ENCODE measurements at regions not wholly inside any gene's neighbourhood (a gene's known extent, or its start where the extent isn't known, plus 50 kb on each side); places are given as distances from the start of the nearest gene placed in this dataset.
"Not testable (repeated sequence)": the region's sequence is repeated elsewhere in the genome, so short reads cannot be mapped to it uniquely, and the experiment has no call there.

DNA sequence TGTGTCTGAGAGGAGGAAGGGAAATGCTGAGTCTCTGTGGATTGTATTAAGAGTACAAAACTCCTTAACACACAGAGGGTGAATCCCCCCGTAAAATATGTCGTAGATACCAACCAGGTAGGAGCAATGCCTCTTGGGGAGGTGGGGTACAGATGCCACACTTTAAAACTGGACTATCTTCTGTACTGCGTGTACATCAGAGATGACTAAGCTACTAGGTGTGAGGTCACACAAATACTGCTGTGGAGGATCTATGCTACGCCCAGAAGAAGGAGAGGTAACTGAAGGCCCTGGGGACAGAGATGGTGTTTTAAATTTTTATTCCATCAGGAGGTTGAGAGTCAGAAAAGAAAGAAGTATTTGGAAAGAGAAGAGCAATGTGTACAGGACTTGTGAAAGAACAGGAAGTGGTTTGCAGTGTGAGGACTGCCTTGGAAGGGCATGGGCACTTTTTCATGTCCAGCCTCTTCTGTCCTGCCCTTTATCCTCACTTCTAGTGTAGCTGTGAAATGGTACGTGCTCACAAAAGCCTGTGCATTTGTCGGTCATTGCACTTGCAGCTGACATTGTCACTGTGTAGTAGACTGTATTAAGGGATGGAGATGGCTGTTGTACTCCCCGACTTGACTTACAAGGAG is 287.8 kb upstream of the CHRM3 start:
- no peak for DNase-seq

DNA sequence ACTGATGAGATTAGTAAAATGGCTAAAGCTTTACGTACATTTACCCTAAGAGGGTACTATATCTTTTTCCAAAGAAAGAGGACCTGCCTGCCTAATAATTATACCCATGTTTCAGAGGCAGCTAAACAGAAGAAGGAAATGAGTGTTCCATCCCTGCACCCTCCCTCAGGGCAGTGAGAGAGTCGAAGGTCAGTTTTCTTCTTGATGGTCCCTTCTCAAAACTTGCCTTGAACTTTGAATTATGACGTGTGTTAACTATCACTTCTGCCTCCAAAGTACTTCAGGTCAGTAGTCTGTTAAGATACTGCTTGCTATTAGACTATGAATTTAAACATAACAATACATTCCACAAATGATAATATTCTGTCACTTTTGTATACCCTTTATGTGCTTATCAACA is 294.8 kb upstream of the CHRM3 start:
- no peak for DNase-seq

DNA sequence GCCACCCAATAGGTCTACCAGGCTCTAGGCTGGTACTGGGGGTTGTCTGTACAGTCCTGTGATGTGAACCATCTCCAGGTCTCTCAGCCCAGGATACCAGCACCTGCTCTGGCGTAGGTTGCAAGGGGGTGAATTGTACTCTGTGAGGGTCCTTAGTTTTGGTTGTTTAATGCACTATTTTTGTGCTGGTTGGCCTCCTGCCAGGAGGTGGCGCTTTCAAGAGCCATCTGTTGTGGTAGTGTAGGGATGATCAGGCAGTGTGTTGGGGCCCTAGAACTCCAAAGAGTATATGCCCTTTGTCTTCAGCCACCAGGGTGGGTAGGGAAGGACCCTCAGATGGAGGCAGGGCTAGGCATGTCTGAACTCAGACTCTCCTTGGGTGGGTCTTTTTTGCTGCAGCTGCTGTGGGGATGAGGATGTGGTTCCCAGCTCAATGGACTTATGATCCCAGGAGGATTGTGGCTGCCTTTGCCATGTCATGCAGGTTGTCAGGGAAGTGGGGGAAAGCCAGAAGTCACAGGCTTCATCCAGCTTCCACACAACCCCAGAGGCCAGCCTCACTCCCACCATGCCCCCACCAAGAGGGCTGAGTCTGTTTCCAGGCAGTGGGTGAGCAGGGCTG is 301.8 kb upstream of the CHRM3 start:
- no peak for DNase-seq

DNA sequence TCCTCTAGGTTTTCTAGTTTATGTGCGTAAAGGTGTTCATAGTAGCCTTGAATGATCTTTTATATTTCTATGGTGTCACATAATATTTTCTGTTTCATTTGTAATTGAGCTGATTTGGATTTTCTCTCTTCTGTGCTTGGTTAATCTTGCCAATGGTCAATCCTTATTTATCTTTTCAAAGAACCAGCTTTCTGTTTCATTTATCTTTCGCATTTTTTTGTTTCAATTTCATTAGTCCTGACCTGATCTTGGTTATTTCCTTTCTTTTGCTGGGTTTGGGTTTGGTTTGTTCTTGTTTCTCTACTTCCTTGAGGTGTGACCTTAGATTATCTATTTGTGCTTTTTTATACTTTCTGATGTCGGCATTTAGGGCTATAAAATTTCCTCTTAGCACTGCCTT is 304.4 kb upstream of the CHRM3 start:
- DNase-seq: not testable (repeated sequence)

DNA sequence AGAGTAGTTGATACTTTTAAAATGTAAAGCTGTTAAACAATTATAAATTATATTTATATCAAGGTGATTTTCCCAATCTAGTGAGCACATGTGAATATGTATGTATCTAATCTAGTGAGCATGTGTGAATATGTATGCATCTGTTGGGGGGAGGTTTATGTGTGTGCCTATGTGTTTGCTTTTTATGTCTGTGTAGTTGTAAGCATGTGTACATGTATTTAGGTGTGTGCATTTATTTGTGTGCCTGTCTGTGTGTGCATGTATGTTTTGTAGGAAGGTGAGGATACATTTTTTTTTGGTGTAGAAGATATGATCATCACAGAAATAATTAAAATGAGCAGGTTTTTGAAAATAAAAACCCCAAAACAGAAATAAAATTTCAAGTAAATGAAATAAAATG is 318.9 kb upstream of the CHRM3 start:
- DNase-seq: no peak

DNA sequence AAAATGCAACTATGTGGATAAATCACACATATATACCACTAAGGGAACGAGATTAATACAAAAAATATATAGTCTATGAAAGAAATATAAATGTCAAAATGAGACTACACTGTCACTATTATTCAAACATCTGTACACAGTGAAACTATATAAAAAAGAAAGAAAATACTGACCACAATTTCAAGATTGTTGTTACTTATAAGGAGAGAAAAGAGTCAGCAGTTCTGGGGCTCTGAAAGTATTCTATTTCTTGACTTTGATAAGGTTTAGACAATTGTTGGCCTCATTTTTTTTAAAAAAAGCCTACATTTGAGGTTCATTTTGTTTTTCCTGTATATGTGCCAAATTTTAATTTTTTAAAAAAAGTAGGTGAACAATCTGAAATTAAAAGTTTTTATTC is 319.3 kb upstream of the CHRM3 start:
- DNase-seq: no peak

DNA sequence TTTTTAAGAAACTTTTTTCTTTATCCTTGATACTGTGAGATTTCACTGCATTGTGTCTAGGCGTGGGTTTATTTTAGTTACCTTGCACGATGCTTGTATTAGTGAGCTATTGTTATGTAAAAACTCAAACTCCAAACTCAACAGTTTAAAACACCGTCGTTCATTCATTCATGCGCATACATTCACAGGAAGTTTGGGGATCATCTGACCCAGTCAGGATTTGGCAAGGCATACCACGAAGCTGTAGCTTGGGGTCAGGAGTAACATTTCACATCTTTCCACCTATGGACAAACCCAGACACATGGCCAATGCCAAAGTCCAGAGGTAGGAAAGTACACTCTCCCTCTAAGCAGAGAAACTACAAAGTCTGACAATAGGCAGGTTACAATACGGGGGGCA is 324.6 kb upstream of the CHRM3 start:
- no peak for DNase-seq

DNA sequence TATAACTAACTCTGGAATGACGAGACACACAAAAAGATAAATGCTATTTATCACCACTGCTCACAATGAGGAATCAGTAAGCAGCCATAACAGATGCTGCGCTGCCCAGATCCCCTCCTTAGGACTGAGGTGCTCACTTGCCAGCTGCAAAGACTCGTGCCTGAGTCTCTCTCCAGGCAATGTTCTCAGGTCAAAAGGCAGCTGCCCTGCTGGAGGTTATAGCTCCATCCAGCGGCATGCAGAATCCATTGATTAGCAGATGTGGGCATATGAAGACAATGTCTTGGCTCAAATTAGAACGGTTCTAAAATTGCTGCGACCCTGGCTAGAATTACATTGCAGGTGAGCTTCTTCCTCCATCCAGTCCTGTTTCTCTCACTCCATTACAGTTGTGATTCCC is 328.2 kb upstream of the CHRM3 start:
- no peak for DNase-seq

DNA sequence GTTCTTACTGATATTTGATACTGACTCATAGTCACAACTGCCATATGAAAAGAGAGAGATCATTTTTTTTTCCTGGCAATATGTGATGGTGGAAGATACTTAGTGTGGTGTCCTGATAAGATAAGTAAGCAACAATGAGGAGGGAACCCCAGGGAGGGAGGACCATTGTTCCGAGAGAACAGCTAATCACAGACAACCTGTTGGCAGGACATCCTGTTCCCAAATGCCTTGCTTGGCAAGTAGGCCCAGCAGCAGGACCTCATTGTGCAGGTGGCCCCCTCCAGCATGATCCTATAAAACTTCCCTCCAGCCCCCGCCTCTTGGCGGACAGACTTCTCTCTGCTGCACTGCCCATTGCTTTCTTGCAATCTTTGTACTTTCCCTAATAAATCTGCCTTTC is 329.4 kb upstream of the CHRM3 start:
- no peak for DNase-seq

DNA sequence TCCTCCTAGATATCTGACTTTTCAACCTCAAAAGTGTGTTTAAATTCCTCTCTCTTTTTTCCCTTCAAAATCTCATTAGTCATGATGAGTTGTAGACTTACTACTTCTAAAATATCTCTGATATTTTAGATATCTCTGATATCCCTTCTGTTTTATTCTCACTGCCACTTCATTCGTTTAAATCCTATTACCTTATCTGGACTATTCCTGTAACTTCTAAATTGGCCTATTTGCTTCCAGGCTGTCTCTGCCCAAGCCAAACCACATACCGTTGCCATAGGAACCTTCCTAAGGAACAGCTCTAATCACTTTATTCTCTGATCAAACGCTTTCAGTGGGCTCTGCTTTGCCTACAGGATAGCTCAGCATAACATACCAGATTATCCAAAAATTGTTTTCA is 333.1 kb upstream of the CHRM3 start:
- DNase-seq: no peak

DNA sequence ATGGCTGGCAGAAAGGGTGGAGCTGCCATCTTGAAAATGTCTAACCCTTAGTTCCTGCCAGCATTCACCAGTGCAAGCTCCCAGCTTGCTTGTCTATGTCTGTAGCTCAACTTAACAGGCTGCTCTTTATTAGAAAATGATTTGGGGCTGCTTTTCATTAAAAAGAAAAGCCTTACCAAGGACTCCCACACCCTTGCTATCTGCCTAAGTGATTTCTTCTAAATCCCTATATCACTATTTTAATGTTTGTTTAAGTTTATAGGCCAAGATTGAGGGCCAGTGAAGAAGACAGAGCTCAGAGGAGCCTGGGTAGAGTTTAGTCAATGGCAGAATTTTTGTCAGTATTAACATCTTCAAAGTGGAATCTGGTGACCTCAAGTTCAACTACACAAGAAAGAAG is 336.8 kb upstream of the CHRM3 start:
- DNase-seq: no peak

DNA sequence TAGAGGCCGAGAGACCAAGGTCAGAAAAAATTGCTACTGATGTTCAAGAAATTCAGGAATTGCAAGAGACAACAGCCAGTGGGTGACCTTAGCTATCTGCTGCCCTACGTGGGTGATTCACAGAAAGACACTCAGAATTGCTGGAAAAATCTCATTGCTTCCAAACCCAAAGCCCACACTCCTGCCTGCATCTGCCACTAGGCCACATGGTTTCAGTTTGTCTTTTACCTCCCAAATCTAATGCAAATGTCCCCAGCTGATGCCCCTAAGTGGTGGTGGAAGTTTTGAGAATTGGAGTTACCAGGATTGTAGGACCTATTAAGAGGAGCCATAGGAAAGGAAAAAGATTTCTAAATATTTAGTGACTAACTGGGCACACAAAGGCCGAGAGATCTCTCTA is 341.5 kb upstream of the CHRM3 start:
- no peak for DNase-seq

DNA sequence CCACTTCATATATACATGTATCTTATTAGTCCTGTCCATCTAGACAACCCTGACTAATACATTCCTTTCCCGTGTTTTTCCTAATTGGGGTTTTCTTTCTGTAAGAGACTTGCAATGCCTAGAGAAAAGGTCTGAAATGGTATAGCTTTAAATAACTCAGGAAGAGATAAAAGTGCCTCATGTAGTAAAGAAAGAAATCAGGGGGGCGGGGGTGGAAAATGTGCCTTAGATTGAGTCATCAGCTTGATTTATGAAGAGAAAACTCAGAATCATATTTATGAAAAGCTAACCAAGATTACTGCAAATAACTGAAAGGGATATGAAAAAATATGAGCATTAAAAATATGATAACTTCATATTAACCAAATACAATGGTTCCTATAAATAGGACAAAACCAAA is 345.8 kb upstream of the CHRM3 start:
- DNase-seq: no peak

DNA sequence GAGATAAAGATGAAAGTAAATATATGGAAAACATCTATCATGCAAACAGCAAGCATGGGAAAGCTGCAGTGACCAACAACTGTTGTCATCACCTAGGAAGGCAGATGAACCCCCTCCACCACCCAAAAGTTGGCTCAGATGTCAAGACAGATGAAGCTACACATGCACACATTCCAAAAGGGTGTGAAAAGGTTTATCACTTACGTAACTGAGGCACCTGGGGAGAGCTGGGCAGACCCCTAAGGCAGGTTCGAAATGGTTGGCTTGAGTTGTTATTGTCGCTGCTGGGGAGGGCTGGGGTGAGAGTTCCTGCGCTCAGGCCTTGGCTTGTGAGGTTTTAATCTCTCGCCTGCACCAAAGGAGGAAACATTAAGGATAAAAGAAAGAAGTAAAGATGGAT is 355.1 kb upstream of the CHRM3 start:
- no peak for DNase-seq

DNA sequence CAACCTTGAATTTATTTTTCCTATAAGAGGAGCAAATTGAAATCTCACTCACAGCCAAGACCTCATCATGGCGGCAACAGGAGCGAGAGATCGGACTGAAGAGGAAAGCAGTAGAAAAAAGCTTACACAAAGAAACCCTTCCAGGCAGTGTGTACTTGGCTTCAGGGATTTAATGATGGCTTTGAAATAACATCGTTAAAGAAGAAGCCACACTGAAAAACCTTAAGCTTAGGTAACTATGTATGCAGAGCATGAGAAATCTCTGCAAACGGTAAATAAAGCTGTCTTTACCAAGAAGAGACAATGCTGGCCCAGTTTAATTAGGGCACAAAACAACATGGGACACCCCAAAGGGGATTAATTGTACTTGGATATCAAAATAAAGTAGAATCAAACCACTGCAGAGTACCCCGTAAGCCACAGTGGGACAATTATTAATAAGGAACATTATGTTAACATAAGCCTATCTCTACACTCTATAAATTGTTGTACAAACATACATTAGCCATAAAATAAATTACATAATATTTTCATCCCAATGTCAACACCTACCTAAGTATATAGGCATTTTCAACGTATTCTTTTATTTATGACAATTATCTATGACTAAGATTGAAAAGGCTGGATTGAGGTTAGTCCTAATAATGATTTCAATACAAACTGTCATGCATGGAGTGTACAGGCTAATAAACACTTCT is 360.2 kb upstream of the CHRM3 start:
- no peak for DNase-seq

DNA sequence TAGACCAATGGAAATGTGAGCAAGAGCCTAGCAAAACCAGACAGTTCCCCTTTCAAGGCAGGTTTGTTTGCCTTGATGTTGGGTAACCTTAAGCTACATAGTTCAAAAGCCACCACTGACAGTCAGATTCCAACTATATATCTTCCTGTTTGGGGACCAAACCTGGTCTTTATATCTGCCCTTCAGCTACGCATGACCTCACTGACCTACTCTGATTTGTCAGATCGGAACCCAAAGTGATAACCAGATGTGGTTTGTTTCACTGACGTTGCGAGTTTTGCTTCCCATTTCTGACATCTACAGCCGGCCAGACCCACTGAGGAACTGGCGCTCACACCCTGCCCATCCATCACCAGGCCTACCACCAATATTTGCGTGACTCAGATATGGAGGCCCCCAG is 361.1 kb upstream of the CHRM3 start:
- no peak for DNase-seq

DNA sequence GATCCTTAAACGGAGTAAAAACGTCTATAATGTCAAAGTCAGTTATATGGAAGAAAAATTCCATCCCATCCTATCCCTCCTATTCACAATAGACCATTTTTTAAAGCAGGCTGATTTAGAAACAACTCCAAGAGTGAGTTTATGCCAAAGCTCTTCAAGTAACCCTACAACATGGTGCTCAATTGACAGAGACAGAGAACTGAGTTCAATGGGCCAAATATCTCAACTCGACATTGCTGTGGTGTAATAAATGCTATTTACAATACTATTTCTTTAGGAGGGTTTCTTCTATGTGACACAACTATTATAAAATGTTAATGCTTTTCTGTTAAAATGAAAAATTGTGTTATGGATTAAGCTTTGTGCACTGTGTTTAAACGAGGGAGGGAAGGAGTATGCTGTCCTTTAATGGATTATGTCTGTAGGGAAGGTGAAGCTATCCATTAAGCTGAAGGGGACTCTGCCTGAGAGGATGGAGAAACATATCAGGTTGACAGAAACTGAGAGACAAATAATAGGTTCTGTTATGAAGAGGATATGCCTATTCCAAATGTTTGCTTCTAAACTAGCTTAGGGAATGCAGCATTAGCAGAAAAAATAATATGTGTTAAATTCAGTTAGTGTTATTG is 362.5 kb upstream of the CHRM3 start:
- DNase-seq: no peak

DNA sequence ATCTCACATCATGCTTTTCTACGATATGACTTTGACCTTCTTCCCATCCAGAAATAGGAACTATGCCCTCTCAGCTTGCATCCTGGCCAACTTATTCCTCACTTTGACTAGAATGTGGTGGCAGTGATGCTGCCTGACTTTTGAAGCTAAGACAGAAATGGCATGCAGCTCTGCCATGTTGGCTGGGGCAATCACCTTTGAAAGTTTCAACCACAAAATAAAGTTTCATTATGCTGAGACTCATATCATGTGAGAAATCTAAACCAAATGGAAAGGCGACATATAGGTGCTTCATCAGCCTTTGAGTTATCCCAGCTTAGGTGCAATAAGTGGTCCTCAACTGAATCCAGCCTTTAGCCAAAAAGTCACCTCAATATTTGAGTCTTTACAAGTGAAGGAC is 370.0 kb upstream of the CHRM3 start:
- DNase-seq: no peak

DNA sequence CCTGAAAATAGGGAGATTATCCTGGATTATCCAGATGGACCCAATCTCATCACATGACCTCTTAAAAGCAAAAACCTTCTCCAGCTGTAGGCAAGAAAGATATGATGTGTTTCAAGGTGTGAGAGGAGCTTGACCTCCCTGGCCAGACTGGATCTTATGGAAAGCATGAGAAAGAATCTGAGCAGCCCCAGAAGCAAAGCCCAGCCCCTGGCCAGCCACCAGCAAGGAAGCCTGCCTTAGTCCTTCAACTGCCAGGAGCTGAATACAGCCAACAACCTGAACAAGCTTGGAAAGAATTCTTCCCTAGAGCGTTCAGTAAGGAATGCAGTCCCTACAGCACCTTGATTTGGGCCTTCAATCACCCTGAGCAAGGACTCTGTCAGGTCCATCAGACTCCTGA is 375.0 kb upstream of the CHRM3 start:
- no peak for DNase-seq

DNA sequence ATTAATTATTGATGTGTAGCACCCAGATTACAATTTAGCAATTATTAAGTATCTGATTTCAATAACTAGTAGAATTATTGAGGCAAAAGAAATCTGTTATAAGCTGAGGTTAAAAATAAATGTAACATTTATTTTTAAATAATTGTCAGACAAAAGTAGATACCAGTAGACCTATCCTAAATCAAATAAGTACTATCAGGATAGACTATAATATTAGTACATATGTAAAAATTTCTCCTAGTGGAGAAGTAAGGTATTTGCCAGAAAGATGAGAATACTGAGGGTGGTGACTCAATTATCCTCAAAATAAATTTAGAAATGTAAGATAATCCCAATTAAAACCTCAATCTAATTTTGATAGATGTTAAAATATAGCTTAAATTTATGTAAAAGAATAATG is 377.8 kb upstream of the CHRM3 start:
- DNase-seq: no peak

DNA sequence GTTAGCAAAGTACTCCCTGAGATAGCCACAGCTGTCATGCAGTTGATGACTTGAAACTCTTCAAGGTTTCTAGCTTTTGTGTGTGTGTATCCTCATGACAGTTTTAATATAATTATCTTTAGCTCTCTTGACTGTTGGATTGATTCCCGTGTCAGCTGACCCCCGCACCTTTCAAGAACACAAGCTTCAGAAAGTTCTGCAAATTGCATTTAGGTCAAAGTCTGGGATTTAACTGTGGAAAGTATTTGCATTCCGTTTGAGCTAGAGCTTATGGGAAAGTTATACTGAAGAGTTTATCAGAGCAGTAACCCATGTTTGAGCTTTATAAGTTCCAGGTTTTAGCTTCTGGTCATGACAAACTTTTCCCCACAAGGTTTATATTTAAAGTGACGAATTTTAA is 380.1 kb upstream of the CHRM3 start:
- no peak for DNase-seq

DNA sequence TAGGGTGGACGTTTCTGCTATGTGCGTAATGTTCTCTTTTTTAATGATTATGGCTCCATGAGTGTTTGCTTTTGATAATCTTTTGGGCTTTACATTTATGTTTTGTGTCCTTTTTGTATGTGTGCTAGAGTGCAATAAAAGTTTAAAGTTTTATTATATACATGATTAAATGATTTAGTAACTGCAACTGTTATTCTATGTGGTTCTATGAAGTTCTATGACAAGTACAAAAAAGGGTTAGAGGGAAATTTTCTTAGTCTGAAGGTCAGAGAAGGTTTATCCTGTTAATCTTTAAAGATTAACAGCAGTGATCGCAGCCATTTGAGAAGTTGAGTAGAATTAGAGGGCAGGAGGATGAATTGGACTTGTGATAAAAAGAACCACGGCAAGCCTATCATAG is 386.4 kb upstream of the CHRM3 start:
- DNase-seq: no peak

DNA sequence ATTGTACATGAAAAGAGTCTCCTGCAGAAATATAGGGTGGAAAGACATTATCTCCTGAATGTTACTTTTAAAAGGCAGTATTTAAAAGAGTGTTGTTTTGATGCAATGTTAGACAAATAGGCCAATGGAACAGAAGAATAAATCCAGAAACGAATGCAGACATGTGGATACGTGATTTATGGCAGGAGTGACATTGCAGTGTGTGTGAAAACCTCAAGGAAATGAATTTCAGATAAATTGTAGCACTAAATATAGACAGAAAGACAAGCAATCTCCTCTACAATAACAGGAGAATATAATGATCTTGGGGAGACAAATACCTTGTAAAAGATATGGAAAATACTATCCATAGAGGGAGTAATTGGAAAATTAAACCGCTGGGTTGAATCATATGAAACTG is 387.8 kb upstream of the CHRM3 start:
- DNase-seq: no peak

DNA sequence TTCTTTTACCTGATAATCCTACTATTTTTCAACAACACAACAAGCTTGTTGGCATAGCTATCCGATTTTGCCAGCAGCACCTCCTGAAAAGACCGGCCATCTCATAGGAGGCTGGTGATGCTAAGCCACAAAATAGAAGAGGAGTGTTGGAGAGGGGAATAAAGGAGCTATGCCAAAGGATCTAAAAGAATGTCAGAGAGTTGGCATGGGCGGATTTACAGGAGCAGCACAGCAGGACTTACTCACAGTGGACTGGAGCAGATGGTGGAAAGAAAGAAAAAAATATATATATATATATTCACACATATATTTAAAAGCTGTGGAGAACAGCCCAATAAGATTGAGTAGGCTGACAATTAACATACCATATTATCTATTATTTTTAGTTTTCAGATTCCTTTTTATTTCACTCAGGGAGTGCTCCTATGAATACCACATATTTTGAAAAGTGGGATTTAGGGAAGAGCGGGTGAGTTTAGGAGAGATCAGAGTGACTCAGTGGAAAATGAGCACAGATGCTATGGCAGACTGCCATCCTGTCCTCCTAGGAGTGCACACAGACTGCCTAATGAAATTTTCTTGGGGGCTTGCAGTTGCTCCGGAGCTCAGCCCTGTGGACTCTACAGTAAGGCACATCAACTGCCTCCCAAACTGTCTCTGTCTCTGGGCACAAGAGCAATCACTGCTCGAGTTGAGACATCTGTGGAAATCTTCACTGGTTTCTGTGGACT is 394.4 kb upstream of the CHRM3 start:
- peak; percentile 11 for DNase-seq
